Endothelial cell of umbilical vein (primary cell): ENCODE measurements at regions not wholly inside any gene's neighbourhood (a gene's known extent, or its start where the extent isn't known, plus 50 kb on each side); places are given as distances from the start of the nearest gene placed in this dataset.

Experiments used
- BruUV-seq: library from RNA; stranded (reverse); fragments of 400-500 nt; replicated peaks from 2 replicates; lab custom pipeline; 2021; lab: Mats Ljungman, UMichigan
- CTCF ChIA-PET: fragments of 300-600, 350-600 bp; sonication (Branson Sonifier 250); formaldehyde crosslinking; loops from one replicate; lab custom pipeline; 2021; ENCODE audit warnings: antibody characterized with exemption, inconsistent platforms; lab: Charles Lee
- POLR2A ChIA-PET: fragments of 300-600, 350-600 bp; sonication (Branson Sonifier 250); formaldehyde crosslinking; loops from one replicate; lab custom pipeline; 2021; ENCODE audit warnings: antibody characterized with exemption, inconsistent platforms; lab: Charles Lee
- DNase-seq: peaks from one replicate; pipeline ENCODE4 v3.0.0-alpha.2; 2011; ENCODE audit warnings: low read depth, low spot score
- FAIRE-seq: peaks from 2 replicates; lab custom pipeline; 2011; peaks lifted over from hg19 to GRCh38; lab: Jason Lieb, UNC
- H2AFZ ChIP-seq: 2 replicates; pipeline ENCODE4 v1.6.0; 2012; ENCODE audit warnings: low read depth, low read length, control low read depth, inconsistent platforms
- H3K27ac ChIP-seq: 2 replicates; pipeline ENCODE4 v1.5.1; 2011; ENCODE audit warnings: low read depth, mild to moderate bottlenecking, control low read depth, low read length, moderate library complexity; ENCODE audit not compliant: insufficient read depth
- H3K27me3 ChIP-seq, 2 experiments: 2 replicates each; pipeline versions ENCODE4 v1.6.0 to v1.6.1; 2011; ENCODE audit warnings: low read length in 2 of 2, mixed read lengths in 1 of 2; ENCODE audit not compliant: control insufficient read depth in 2 of 2, insufficient read depth in 2 of 2
- H3K36me3 ChIP-seq, 2 experiments: 2 replicates in 1 of 2; 3 replicates in 1 of 2; pipeline ENCODE4 v1.5.1; 2011; ENCODE audit warnings: low read length in 2 of 2, mild to moderate bottlenecking in 1 of 2, moderate library complexity in 1 of 2; ENCODE audit not compliant: control insufficient read depth in 2 of 2, insufficient read depth in 2 of 2; ENCODE audit errors: extremely low read depth in 1 of 2
- H3K4me1 ChIP-seq: 3 replicates; pipeline ENCODE4 v1.5.1; 2011; ENCODE audit warnings: mild to moderate bottlenecking, low read length; ENCODE audit not compliant: control insufficient read depth, insufficient read depth; ENCODE audit errors: extremely low read depth
- H3K4me2 ChIP-seq: 2 replicates; pipeline ENCODE4 v1.6.1; 2011; ENCODE audit warnings: low read length, control low read depth, mixed read lengths; ENCODE audit not compliant: insufficient read depth
- H3K4me3 ChIP-seq, 3 experiments: fragments of 200-600 bp in 1 of 3; sonication (generic), shearing (Covaris generic) in 1 of 3; replicated peaks in 1 of 3; 2 replicates each; pipeline ENCODE4 v1.5.1; 2011 to 2016; ENCODE audit warnings: control low read depth in 3 of 3, low read length in 3 of 3, mild to moderate bottlenecking in 2 of 3, inconsistent platforms in 1 of 3, low read depth in 1 of 3, moderate library complexity in 1 of 3; ENCODE audit not compliant: insufficient read depth in 1 of 3
- H3K79me2 ChIP-seq: 2 replicates; pipeline ENCODE4 v1.6.0; 2012; ENCODE audit warnings: low read length, inconsistent platforms; ENCODE audit not compliant: control insufficient read depth, insufficient read depth
- H3K9ac ChIP-seq: replicated peaks from 2 replicates; pipeline ENCODE3; 2011; ENCODE audit warnings: low read length, control low read depth; ENCODE audit not compliant: insufficient read depth; ENCODE audit errors: extremely low read depth
- H3K9me1 ChIP-seq: replicated peaks from 3 replicates; pipeline ENCODE4 v1.6.0; 2011; ENCODE audit warnings: mild to moderate bottlenecking, low read length; ENCODE audit not compliant: control insufficient read depth, insufficient read depth; ENCODE audit errors: extremely low read depth
- H3K9me3 ChIP-seq: replicated peaks from 2 replicates; pipeline ENCODE4 v1.5.1; 2012; ENCODE audit warnings: low read length, inconsistent platforms; ENCODE audit not compliant: control insufficient read depth, insufficient read depth
- H4K20me1 ChIP-seq: replicated peaks from 2 replicates; pipeline ENCODE3; 2011; ENCODE audit warnings: mild to moderate bottlenecking, low read length; ENCODE audit not compliant: control insufficient read depth, insufficient read depth; ENCODE audit errors: extremely low read depth
- EZH2 ChIP-seq: IDR thresholded peaks from 2 replicates; pipeline ENCODE4 v1.6.1; 2012; ENCODE audit warnings: borderline replicate concordance, low read depth, mild to moderate bottlenecking, moderate library complexity, low read length, inconsistent platforms; ENCODE audit not compliant: severe bottlenecking
- FOS ChIP-seq: IDR thresholded peaks from 2 replicates; pipeline ENCODE4 v1.6.1; 2011; ENCODE audit warnings: mild to moderate bottlenecking, low read length, moderate library complexity, borderline replicate concordance; ENCODE audit not compliant: insufficient read depth
- GATA2 ChIP-seq: IDR thresholded peaks from 2 replicates; pipeline ENCODE4 v1.7.0; 2011; ENCODE audit warnings: low read depth, mild to moderate bottlenecking, moderate library complexity, mixed read lengths, low read length; ENCODE audit not compliant: insufficient read length, insufficient read depth
- JUN ChIP-seq: IDR thresholded peaks from 2 replicates; pipeline ENCODE4 v1.6.1; 2011; ENCODE audit warnings: borderline replicate concordance, low read depth; ENCODE audit not compliant: insufficient read length, insufficient read depth
- MYC ChIP-seq: IDR thresholded peaks from one replicate; pipeline ENCODE4 v1.6.1; 2011; ENCODE audit warnings: mild to moderate bottlenecking, low read depth, low read length
- POLR2A ChIP-seq: IDR thresholded peaks from 2 replicates; pipeline ENCODE4 v1.6.1; 2012; ENCODE audit warnings: low read depth, mild to moderate bottlenecking, control low read depth, low read length
- POLR2AphosphoS5 ChIP-seq: IDR thresholded peaks from 2 replicates; pipeline ENCODE4 v1.6.1; 2012; ENCODE audit warnings: low read depth, mild to moderate bottlenecking, control low read depth, low read length, moderate library complexity; ENCODE audit not compliant: insufficient read depth
- dilution Hi-C: fragments of 300-500 bp; cut with MboI; formaldehyde crosslinking; loops from one replicate; pipeline ENCODE4 v1.15.0; 2019; ENCODE audit warnings: low sequenced_read_pairs; ENCODE audit not compliant: extremely low pct_ligation_motif_present
- intact Hi-C: fragments of 100-400 bp; cut with micrococcal nuclease; formaldehyde crosslinking; loops from one replicate; pipeline ENCODE4 v1.10.0; 2022
- TF ChIP-seq, protein P1 (sequence below), 2 donors: IDR thresholded peaks; 1 replicate in 1 of 2; 2 replicates in 1 of 2; pipeline ENCODE4 v1.5.1; 2011; ENCODE audit warnings: low read length in 2 of 2, mild to moderate bottlenecking in 2 of 2, moderate library complexity in 2 of 2, control low read depth in 1 of 2, inconsistent platforms in 1 of 2, low read depth in 1 of 2; ENCODE audit not compliant: insufficient read depth in 1 of 2; ENCODE audit errors: extremely low read depth in 1 of 2
- TF ChIP-seq, protein P2 (sequence below): IDR thresholded peaks from 2 replicates; pipeline ENCODE4 v1.6.1; 2011; ENCODE audit not compliant: insufficient read depth, insufficient read length

DNA sequence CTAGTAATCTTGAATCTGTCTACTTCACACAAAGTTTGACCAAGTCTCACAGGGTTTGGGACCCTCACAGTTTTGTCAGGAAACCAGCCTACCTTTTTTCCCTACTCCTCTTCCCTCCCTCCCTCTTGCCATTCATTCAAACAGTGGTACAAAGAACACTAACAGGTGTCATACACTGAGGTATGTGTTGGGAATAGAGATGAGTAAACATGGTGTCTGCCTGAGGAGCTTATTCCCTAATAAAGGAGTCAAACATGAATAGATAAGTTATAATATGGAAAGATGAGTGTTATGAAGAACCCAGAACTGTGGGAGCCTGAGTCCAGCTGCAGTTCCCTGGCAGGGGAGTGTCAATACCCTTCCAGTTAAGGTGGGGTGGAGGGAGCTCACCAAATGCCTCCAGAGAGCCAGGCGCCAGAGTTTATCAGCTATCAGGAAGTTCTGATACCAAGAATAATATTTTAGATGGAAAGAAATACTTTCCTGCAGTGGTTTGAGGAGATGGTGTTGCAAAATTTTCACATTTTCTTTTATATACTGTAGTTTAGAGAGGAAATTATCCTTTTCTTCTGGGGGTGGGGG is 183.4 kb upstream of the NR3C1 start:
- H3K9ac ChIP-seq, result no peak overlapping the region
- DNase-seq (no peak), FAIRE-seq (no peak)
- no peaks in the 10 kb centered on the region for H3K9me3 ChIP-seq
- H2AFZ ChIP-seq, result peak overlapping the region; percentile 8
- CTCF ChIA-PET, result interaction anchor here (1.1 kb wide), 1 partner anchor 18 kb away, joined by 3 read pairs; no protein-coding TSS in a partner anchor
- H4K20me1 ChIP-seq, result no peaks in the 10 kb centered on the region
- dilution Hi-C loops (no loop called here), intact Hi-C loops (loop anchor here (5.0 to 10.0 kb wide), 3 partner anchors 582 to 662 kb away; no protein-coding TSS in a partner anchor)
- POLR2A ChIA-PET, result no interaction called here
- H3K27ac ChIP-seq, result no peak overlapping the region
- H3K27me3 ChIP-seq, result no peaks in the 10 kb centered on the region
- H3K79me2 ChIP-seq, result no peaks in the 10 kb centered on the region
- H3K9me1 ChIP-seq, result no peaks in the 10 kb centered on the region
- H3K36me3 ChIP-seq, result no peaks in the 10 kb centered on the region
- H3K4me2 ChIP-seq, result peak overlapping the region; percentile 2
- TF ChIP-seq, protein P1, sequence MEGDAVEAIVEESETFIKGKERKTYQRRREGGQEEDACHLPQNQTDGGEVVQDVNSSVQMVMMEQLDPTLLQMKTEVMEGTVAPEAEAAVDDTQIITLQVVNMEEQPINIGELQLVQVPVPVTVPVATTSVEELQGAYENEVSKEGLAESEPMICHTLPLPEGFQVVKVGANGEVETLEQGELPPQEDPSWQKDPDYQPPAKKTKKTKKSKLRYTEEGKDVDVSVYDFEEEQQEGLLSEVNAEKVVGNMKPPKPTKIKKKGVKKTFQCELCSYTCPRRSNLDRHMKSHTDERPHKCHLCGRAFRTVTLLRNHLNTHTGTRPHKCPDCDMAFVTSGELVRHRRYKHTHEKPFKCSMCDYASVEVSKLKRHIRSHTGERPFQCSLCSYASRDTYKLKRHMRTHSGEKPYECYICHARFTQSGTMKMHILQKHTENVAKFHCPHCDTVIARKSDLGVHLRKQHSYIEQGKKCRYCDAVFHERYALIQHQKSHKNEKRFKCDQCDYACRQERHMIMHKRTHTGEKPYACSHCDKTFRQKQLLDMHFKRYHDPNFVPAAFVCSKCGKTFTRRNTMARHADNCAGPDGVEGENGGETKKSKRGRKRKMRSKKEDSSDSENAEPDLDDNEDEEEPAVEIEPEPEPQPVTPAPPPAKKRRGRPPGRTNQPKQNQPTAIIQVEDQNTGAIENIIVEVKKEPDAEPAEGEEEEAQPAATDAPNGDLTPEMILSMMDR (IDR thresholded peaks at IDR 0.05; ENCODE audit: extremely low read depth in 1 of 2, insufficient read depth in 1 of 2, low read depth in 1 of 2, low read length in 2 of 2), result no peak
- TF ChIP-seq, protein P2, sequence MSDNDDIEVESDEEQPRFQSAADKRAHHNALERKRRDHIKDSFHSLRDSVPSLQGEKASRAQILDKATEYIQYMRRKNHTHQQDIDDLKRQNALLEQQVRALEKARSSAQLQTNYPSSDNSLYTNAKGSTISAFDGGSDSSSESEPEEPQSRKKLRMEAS, result no peak
- TF ChIP-seq POLR2AphosphoS5 (no peak), GATA2 (no peak), MYC (no peak), EZH2 (no peak), JUN (no peak), FOS (no peak), POLR2A (no peak)
- BruUV-seq, result no TSS peak
- H3K4me1 ChIP-seq, result peaks cover 18% of the 10 kb centered on the region
- H3K4me3 ChIP-seq, result no peak overlapping the region
